H1 (cell line): ENCODE measurements at regions not wholly inside any gene's neighbourhood (a gene's known extent, or its start where the extent isn't known, plus 50 kb on each side); places are given as distances from the start of the nearest gene placed in this dataset.

ENCODE experiments used
- CHD2 ChIP-seq: IDR thresholded peaks from 2 replicates; pipeline ENCODE4 v1.6.1; 2012; ENCODE audit warnings: low read length, improper control_type of control experiment
- EP300 ChIP-seq, 2 experiments: IDR thresholded peaks; 1 replicate in 1 of 2; 2 replicates in 1 of 2; pipeline ENCODE4 v1.6.1; 2011 to 2012; ENCODE audit warnings: low read depth in 2 of 2, low read length in 2 of 2, mild to moderate bottlenecking in 2 of 2, borderline replicate concordance in 1 of 2, inconsistent platforms in 1 of 2, moderate library complexity in 1 of 2
- EZH2 ChIP-seq: fragments of 200-600 bp; sonication (generic); IDR thresholded peaks from 2 replicates; pipeline ENCODE4 v1.7.1; 2012; ENCODE audit warnings: low read depth, mild to moderate bottlenecking, moderate library complexity, low read length, inconsistent platforms; ENCODE audit not compliant: severe bottlenecking
- KDM1A ChIP-seq: fragments of 200-600, 300-600 bp; sonication (generic); IDR thresholded peaks from 2 replicates; pipeline ENCODE4 v1.7.1; 2016; ENCODE audit warnings: mild to moderate bottlenecking, low read length, borderline replicate concordance
- POLR2A ChIP-seq, 2 experiments: IDR thresholded peaks; 1 replicate in 1 of 2; 2 replicates in 1 of 2; pipeline ENCODE4 v1.6.1; 2011; ENCODE audit warnings: low read depth in 2 of 2, low read length in 2 of 2, mild to moderate bottlenecking in 2 of 2; ENCODE audit errors: control extremely low read depth in 1 of 2
- RAD21 ChIP-seq, 2 experiments: IDR thresholded peaks in 1 of 2; conservative IDR thresholded peaks in 1 of 2; 2 replicates each; pipeline ENCODE4 v1.6.1; 2011; ENCODE audit warnings: low read depth in 2 of 2, low read length in 2 of 2, improper control_type of control experiment in 1 of 2, inconsistent platforms in 1 of 2, mild to moderate bottlenecking in 1 of 2, moderate library complexity in 1 of 2
- RNF2 ChIP-seq: fragments of 200-900, 300-1000 bp; sonication (generic); IDR thresholded peaks from 2 replicates; pipeline ENCODE4 v1.7.1; 2016; ENCODE audit warnings: borderline replicate concordance, low read depth, mild to moderate bottlenecking, antibody characterized with exemption, low read length; ENCODE audit not compliant: poor library complexity, severe bottlenecking; ENCODE audit errors: missing control alignments
- SP1 ChIP-seq: IDR thresholded peaks from 2 replicates; pipeline ENCODE4 v1.6.1; 2011; ENCODE audit warnings: low read depth, low read length
- TCF12 ChIP-seq: IDR thresholded peaks from 2 replicates; pipeline ENCODE4 v1.6.1; 2011; ENCODE audit warnings: low read depth, mild to moderate bottlenecking, low read length
- TF ChIP-seq, protein P1 (sequence below), 3 experiments: IDR thresholded peaks; 1 replicate in 2 of 3; 2 replicates in 1 of 3; pipeline versions ENCODE4 v1.5.1 to v1.6.1; 2011; ENCODE audit warnings: low read length in 3 of 3, mild to moderate bottlenecking in 3 of 3, inconsistent platforms in 2 of 3, low read depth in 1 of 3, moderate library complexity in 1 of 3; ENCODE audit not compliant: insufficient read depth in 1 of 3; ENCODE audit errors: control extremely low read depth in 1 of 3

DNA sequence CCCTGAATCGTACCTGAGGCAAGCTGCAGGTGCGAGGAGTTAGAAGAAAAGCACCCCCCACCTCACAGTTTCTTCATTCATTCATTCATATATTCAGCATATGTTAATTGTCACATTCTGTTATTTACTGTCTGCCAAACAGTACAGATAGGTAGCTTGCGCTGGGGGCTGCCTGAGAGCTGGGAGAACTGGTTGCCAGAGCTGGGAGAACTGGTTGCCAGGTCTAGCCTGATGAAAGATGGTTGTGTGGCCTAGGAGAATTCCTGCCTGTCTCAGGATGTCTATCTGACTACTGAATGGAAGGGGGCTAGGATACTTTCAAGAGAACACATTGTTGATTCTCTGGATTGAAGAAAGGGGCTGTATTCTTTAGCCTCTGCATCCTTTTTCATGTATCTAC lies 225.9 kb upstream of the POU3F1 start:
- no peak for TF ChIP-seq SP1
- TF ChIP-seq, protein P1, sequence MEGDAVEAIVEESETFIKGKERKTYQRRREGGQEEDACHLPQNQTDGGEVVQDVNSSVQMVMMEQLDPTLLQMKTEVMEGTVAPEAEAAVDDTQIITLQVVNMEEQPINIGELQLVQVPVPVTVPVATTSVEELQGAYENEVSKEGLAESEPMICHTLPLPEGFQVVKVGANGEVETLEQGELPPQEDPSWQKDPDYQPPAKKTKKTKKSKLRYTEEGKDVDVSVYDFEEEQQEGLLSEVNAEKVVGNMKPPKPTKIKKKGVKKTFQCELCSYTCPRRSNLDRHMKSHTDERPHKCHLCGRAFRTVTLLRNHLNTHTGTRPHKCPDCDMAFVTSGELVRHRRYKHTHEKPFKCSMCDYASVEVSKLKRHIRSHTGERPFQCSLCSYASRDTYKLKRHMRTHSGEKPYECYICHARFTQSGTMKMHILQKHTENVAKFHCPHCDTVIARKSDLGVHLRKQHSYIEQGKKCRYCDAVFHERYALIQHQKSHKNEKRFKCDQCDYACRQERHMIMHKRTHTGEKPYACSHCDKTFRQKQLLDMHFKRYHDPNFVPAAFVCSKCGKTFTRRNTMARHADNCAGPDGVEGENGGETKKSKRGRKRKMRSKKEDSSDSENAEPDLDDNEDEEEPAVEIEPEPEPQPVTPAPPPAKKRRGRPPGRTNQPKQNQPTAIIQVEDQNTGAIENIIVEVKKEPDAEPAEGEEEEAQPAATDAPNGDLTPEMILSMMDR (IDR thresholded peaks at IDR 0.05; ENCODE audit: control extremely low read depth in 1 of 3, insufficient read depth in 1 of 3, low read depth in 1 of 3, low read length in 3 of 3), result no peak
- no peak for TF ChIP-seq RNF2
- TF ChIP-seq EZH2, result no peak
- TF ChIP-seq RAD21 (IDR thresholded peaks at IDR 0.05 in 1 of 2, conservative IDR thresholded peaks at IDR 0.05 in 1 of 2; ENCODE audit: low read depth in 2 of 2, low read length in 2 of 2), result no peak
- no peak for TF ChIP-seq CHD2
- TF ChIP-seq POLR2A (IDR thresholded peaks at IDR 0.05; ENCODE audit: control extremely low read depth in 1 of 2, low read depth in 2 of 2, low read length in 2 of 2), result no peak
- TF ChIP-seq KDM1A, result no peak
- no peak for TF ChIP-seq EP300 (IDR thresholded peaks at IDR 0.05; ENCODE audit: borderline replicate concordance in 1 of 2, low read depth in 2 of 2, low read length in 2 of 2)
- TF ChIP-seq TCF12, result no peak
